ENCODE measurements at regions not wholly inside any gene's neighbourhood (a gene's known extent, or its start where the extent isn't known, plus 50 kb on each side); places are given as distances from the start of the nearest gene placed in this dataset.
A peak's percentile ranks its signal among the peaks of the same experiment; 100 is the strongest.

DNA sequence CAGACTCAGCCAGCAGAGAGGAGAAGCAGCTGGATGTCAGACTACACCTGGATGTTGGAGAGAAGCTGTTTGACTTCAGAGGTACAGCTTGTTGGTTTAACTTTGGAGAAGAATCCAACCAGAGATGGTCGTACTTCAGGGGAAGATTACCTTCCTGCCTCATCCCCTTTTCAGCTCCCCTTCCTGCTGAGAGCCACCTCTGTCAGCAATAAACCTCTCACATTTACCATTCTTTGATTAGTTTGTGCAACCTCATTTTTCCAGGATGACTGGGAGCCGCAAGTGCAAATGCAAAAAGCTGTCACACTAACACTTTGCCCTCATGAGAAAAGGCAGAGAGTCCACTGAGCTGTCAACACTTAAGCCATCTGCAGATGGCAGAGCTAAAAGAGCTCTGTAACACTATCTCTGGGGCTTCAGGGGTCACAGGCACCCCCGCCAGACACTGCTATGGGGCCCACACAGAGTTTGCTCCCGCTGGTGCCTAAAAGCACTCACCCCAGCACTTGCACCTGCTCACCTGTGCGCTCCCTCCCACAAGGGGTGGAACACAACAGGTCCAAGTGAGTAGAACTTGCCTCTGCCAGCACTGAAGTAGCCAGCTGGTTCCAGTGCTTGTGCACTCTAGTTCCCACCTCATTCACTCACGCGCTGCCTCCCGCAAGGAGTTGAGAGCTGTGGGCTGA, 391.7 kb downstream of the METTL4 start:
- DNase-seq (ENCODE audit: low read depth in 4 of 4, low spot score in 3 of 4) = no peak

DNA sequence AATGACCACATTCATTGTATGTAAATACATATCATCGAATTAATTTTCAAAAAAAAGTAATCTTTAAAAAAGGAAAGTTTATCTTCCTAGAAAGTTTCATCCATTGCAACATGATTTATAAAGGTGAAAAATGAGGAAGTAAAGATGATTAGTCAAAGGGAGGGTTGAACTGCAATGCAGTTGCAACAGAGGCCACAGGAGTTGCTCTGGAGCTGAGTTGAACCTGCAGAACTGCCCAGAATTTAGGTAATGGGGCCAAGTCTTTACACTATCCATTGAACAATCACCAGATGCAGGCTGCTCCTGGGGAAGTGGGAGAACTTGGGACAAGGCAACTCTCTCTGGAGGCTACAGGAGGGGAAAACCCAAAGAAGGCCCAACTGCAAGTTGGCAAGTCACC, 390.7 kb downstream of the METTL4 start:
- no peak for DNase-seq (ENCODE audit: low read depth in 4 of 4, low spot score in 3 of 4)

DNA sequence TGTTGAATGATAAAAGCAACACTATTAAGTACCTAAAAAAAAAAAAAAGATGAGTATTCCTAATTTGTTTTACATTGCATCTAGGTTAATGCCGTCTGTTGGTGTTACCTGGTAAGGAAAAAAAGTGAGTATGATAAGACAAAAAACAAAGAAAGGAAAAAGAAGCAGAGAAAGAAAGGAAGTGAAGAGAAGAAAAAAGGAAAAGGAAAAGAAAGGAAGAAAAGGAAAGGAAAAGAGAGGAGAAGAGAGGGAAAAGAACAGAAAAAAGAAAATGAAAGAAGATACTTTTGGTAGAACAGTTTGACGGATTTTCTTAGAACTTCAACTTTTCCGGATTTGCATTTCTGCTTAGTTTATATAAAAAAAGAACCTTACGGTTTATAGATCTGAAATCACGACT, 387.9 kb downstream of the METTL4 start:
- no peak for DNase-seq (ENCODE audit: low read depth in 4 of 4, low spot score in 3 of 4)

DNA sequence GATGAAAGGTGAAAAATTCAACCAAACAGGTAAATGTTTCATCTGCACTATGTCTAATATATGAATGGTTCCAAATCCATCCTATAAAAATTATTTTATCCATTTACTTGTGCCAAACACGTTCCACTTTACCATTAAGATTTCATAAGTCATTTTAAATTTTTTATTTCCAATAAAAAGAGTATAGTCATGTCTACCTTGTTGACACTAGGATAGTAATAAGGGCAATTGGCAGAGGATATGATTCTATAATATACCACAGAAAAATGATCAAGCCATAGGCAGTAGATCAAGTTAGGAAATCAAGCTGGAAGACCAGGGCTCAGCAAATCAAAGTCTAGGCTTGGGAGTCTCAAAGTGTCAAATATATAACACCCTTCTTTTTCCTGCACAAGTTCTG, 384.3 kb downstream of the METTL4 start:
- no peak for DNase-seq (ENCODE audit: low read depth in 4 of 4, low spot score in 3 of 4)

DNA sequence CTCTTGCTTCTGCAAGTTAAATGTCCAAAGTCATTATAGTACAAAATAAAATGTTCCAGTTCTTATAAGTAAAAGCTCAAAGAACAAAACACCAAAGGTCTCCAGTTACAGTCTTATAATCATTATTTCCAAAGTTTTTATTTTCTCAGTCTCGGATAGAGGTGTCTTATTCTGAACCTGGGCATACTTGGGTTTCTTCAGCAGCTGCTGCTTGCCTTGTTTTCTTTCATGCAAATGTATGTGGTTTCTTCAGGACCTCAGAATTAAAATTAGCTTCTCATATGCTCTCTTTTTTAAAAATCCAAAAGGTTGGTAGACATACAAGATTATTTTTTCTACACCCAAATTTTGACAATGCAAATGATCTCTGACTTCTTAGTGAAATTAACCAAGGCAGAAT, 383.0 kb downstream of the METTL4 start:
- no peak for DNase-seq (ENCODE audit: low read depth in 4 of 4, low spot score in 3 of 4)

DNA sequence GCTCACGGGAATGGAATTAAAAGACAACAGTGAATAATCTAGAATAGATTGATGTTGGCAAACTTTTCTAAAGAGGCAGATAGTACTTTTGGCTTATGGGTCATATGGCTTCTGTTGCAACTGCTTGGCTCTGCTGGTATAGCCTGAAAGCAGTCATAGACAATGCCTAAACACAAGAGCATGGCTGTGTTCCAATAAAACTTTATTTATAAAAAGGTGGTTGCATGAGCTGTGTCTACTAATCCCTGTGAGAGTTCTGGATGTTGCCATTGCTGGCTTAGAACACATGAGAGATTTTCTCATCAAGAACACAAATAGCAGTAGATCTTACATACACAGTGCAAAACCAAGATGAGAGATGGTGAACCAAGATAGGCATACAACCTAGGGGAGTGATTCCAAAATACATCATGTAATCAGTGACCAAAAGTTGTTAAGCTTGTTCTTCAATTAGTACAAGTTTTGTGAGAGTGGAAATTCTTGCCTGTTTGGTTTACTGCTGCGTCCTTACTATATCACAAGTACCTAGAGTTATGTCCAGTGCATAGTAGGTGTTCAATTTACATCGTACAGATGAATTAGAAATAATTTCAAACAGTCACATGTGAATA, 380.0 kb downstream of the METTL4 start:
- no peak for DNase-seq (ENCODE audit: low read depth in 4 of 4, low spot score in 3 of 4)

DNA sequence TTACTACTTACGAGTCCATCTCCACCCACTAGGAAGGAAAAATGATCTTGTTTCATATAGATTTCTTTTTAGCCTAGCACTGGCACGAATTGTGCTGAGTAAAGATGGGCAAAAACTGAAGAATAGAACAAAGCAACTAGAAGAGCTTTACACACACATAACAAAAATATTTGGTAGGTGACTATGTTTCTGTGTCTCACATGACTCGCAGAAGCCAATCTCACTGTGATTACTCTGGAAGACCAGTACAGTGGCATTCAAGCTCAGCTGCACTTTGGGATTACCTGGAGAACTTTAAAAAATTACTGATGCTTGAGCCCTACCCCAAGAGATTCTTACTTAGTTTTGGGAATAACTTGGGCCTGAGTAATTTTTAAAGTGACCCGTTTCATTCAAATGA, 378.7 kb downstream of the METTL4 start:
- DNase-seq (ENCODE audit: low read depth in 4 of 4, low spot score in 3 of 4) = no peak

DNA sequence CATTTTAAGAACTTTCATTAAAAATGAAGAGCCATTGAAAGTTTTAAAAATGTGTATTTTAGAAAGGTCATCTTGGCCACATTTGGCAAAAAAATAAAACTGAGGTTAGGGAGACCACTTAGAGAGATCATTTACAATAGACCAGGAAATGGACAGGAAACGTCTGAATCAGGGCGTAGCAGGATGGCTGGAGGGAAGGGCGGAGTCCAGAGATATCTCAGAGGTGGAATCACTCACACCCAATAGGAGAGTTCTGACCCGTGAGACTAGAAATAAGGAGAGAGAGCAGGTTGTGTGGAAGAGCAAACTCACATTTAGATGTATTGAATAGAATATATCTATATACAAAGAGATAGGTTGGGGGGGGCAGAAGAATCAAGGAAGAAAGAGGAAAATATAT, 373.4 kb downstream of the METTL4 start:
- no peak for DNase-seq (ENCODE audit: low read depth in 4 of 4, low spot score in 3 of 4)

DNA sequence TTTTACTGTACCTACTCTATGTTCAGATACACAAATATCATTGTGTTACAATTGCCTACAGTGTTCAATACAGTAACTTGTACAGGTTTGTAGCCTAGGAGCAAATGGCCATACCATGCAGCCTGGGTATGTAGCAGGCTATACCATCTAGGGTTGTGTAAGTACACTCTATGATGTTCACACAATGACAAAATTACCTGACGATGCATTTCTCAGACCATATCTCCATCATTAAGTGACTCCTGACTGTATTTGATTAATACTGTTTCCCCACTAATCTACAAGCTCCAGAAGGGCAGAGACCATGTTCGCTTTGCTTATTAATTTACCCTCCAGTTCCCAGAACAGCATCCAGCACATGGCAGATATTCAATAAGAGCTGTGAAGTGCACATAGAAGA, 372.2 kb downstream of the METTL4 start:
- no peak for DNase-seq (ENCODE audit: low read depth in 4 of 4, low spot score in 3 of 4)

DNA sequence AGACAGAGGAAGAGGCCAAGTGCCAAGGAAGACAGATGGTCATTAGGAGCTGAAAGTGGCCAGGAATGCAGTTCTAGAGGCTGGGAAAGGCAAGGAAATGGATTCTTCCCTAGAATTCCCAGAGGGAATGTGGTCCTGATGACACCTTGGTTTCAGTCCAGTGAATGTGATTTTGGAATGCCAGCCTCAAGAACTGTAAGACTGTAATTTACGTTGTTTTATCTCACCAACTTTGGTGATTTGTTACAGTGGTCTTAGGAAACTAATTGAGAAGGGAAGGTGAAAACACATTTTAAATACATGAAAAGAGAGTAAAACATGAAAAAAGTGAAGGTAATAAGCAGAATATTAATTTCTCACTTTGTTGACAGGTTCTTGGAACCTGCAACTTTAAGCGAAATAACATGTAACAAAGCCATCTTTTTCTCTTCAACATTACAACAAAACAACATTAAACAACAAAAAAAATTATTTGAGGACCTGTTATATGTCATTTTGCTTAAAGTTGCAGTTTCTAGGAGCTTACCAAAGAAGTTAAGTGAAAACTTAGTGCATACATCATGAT, 370.2 kb downstream of the METTL4 start:
- DNase-seq (ENCODE audit: low read depth in 4 of 4, low spot score in 3 of 4) = no peak

DNA sequence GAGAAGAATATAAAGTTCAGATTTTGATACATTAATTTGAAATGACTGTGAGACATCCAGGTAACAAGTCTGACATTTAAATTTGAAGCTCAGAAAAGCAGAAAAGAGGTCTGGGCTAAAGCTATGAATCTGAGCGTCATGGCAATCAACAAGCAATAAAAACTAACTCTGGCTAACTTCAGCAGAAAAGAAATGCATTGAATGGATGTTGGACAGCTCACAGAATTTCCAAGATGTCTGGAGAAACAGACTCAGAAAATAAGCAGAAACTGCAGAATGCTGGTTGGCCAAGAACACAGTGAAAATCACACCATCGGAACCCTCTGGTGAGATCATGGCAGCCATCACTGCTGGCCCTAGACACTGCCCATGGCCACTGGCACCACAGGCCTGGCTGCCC, 366.6 kb downstream of the METTL4 start:
- DNase-seq (ENCODE audit: low read depth in 4 of 4, low spot score in 3 of 4) = no peak

DNA sequence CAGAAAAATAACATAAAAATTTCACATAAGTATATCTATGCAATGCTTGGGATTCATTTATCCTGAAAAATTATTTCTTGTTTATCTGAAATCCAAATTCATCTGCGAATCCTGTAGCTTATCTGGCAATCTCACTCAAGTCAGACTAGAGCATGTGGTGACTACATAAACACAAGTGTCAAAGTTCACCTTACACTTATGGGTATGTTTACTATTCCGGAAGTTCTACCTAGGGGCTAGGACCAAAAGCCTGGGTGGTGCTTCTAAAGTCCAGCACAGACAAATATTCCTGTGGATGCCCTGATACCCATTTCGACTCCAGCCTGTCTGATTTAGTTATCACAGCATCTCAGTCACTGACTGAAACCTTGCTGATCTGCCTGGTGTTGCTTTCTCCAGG, 364.0 kb downstream of the METTL4 start:
- no peak for DNase-seq (ENCODE audit: low read depth in 4 of 4, low spot score in 3 of 4)

DNA sequence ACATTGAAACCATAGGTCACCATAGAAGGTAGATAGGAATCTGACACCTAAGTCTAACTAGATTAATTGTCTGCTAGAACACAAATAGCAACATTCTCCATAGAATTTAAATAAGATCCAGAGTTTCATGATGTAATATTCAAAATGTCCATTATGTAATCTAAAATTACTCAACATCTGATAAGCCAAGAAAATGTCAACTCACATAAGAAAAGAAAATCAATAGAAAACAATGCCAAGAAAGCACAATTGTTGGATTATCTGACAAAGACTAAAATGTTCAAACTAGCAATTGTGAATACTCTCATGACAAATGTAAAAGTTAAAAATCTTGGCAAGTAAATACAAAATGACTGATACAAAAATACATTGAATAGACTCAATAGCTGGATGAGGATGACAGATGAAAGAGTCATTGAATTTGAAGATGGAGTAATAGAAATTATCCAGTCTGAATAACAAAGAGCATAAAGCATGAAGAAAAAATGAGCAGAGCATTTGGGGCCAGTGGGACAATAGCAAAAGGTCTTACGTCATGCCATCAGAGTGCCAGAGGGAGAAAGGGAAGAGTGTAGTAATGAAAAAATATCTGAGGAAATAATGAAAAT, 358.6 kb downstream of the METTL4 start:
- DNase-seq (ENCODE audit: low read depth in 4 of 4, low spot score in 3 of 4) = no peak

DNA sequence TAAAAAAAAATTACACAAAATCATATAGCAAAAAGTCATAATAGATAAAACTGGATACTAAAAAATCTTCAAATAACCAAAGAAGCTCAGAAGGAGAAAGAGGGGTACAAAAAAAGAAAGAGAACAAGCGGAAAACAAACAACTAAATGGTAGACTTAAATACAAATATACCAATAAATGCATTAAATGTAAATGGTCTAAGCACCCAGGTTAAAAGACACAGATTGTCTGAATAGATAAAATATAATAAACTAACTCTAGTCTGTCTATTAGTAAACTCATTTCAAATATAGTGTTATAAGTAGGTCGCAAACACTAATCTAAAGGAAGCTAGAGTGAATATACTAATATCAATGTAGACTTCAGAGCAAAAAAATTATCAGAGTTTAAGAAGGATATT, 357.4 kb downstream of the METTL4 start:
- no peak for DNase-seq (ENCODE audit: low read depth in 4 of 4, low spot score in 3 of 4)

DNA sequence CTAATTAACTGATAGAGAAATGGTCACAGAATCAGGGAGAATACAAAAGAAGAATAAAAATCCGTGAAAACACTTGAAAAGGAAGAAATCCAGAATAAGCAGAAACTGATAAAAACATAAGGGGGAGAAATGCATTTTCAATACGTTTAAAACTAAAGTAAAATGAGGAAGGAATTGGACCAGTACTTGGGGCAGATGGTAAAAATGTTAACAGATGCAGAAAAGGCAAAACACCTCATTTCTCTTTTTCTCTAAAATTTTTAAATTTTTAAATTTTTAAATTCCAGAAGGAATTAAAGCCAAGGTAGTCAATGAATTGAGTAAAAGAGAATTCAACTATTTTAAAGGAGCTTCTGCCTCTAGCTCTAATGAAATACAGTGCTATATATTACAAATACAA, 353.9 kb downstream of the METTL4 start:
- DNase-seq (ENCODE audit: low read depth in 4 of 4, low spot score in 3 of 4) = no peak

DNA sequence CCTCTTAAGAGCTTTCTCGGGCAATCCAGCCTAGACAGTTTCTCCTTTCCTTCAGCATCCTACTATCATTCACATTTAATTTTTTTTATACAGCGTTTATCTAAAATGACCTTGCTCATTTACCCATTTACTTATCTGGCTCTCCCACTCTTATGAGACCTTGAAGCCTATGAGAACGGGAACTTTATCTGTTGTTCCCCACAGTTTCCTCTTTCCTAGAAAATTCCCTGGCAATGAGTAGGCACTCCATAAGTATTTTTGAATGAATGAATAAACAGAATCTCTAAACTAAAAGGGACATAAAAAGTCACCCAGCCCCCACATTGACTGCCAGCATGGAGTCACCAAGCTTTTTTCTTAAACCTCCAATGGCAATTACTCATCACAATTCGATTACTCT, 353.2 kb downstream of the METTL4 start:
- no peak for DNase-seq (ENCODE audit: low read depth in 4 of 4, low spot score in 3 of 4)

DNA sequence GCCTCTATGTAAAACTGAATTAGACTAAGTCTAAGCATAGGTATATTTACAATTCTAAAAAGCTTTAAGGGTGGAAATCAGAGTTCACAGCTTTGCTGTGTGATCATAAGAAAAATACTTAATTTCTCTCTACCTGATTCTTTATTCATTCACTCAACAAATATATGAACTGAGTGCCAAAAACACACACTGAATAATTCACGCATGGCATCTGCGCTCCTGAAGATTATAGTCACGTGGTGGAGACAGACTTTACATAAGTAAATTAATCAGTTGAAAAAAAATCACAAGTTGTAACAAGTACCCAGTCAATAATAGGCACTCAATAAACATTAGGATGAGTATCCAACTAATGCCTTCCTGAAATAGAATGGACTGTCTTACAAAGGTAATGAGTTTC, 351.6 kb downstream of the METTL4 start:
- no peak for DNase-seq (ENCODE audit: low read depth in 4 of 4, low spot score in 3 of 4)

DNA sequence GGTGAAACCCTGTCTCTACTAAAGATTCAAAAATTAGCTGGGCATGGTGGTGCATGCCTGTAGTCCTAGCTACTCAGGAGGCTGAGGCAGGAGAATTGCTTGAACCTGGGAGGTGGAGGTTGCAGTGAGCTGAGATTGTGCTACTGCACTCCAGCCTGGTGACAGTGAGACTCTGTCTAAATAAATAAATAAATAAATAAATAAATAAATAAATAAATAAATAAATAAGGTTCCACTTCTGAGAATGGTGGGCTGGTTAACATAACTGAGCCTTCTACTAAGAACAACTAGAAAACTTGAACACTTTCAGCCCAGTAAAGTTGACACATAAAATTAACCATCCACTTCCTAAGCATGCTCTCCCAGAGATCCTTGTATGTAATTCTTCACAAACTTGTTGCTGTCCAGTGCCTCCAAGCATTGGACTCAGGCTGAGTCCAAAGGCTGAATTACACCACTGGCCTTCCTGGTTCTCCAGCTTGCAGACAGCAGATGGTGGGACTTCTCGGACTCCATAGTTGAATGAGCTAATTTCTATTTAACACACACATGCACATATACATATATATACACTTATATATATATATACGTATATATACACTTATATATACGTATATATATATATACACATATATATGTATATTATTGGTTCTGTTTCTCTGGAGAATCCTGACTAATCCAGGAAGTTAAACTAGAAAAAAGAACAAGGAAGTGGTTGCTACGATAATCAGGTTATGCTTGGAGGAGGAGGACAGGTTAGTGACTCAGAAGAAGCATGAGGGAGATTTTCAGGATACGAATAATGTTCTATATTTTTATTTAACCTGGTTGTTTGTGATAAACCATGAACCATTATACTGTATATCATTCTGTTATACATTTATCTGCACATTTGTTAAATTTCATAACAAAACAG, 348.8 kb downstream of the METTL4 start:
- no peak for DNase-seq (ENCODE audit: low read depth in 4 of 4, low spot score in 3 of 4)

DNA sequence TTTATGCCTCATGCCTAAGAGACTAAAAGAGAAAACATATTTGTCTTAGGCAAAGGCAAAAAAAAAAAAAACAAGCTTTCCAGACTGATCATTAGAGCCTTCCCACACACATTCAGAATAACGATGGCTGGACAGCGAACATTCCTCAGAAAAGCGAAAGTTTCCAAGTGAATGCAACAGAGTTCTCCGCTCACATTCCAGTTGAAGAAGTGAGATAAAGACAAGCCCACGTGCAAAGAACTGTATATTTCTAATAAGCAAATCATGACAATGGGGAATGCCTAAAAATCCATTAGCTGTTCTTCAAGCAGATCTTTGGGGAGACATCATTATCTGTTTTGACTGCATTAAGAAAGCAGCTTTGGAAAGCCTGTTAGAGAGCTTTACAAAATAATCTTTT, 347.9 kb downstream of the METTL4 start:
- DNase-seq (ENCODE audit: low read depth in 4 of 4, low spot score in 3 of 4) = peak in 2 of 4 donors; percentile 5 to 8

DNA sequence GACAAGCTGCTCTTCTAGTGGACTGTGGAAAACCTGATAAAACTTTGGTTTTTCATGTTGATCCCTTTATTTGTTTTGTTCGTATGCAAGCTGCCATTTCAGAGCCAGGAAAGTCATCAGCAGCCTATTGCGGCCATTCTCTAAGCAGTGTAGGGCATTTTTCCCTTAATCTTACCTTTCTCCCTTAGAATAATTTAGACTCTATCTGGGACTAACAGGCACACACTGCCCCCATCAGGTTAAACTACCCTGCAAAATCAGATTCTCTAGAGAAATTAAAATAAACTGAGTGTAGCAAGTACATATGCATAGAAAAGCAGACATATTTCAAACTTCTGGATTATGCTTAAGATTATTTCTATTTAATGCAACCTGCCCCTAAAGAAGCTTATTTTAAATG, 347.5 kb downstream of the METTL4 start:
- DNase-seq (ENCODE audit: low read depth in 4 of 4, low spot score in 3 of 4) = peak in 3 of 4 donors; percentile 4 to 27 (median 5)

DNA sequence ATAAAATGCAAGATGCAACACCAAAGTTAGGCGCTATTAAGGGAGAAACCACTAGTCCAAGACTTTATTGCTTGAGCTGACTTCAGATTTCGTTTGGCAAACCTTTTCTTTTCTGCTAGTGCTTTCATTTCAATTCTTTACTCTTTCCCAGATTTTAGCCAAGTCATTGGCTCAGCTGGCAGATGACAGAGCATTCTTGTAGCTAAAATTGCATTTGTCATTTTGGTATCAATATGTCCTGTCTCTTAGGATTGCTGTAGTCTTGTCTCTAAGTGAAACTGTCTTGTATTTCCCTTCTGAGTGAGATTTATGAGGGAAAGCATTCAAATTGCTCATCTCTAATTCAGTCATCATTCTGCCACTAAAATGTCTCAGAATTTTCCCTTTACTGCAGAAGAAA, 335.1 kb downstream of the METTL4 start:
- DNase-seq (ENCODE audit: low read depth in 4 of 4, low spot score in 3 of 4) = no peak
